Mesenchymal stem cell (in vitro differentiated cells and primary cell): ENCODE measurements at regions not wholly inside any gene's neighbourhood (a gene's known extent, or its start where the extent isn't known, plus 50 kb on each side); places are given as distances from the start of the nearest gene placed in this dataset.

Experiments used
- DNase-seq: peaks from one replicate; pipeline ENCODE4 v3.0.0-alpha.2; 2013
- H2AFZ ChIP-seq: one replicate; pipeline ENCODE4 v1.6.1; 2013; ENCODE audit warnings: low read depth, mild to moderate bottlenecking, control low read depth, inconsistent platforms, low read length, moderate library complexity
- H2AK5ac ChIP-seq: 2 replicates; pipeline ENCODE4 v1.6.1; 2013; ENCODE audit warnings: low read length, moderate library complexity, mild to moderate bottlenecking, inconsistent platforms; ENCODE audit not compliant: severe bottlenecking
- H2BK120ac ChIP-seq: one replicate; pipeline ENCODE4 v1.6.1; 2013; ENCODE audit warnings: low read depth, mild to moderate bottlenecking, inconsistent platforms, low read length, moderate library complexity
- H2BK12ac ChIP-seq, 2 experiments: one replicate each; pipeline ENCODE4 v1.6.1; 2013; ENCODE audit warnings: inconsistent platforms in 2 of 2, low read length in 2 of 2, mild to moderate bottlenecking in 2 of 2, moderate library complexity in 2 of 2, control low read depth in 1 of 2
- H2BK15ac ChIP-seq: one replicate; pipeline ENCODE4 v1.6.1; 2013; ENCODE audit warnings: mild to moderate bottlenecking, low read depth, inconsistent platforms; ENCODE audit not compliant: poor library complexity, severe bottlenecking
- H2BK5ac ChIP-seq: 2 replicates; pipeline ENCODE4 v1.6.1; 2013; ENCODE audit warnings: low read depth, mild to moderate bottlenecking, low read length, control low read depth, inconsistent platforms; ENCODE audit not compliant: poor library complexity, severe bottlenecking
- H3K14ac ChIP-seq, 2 experiments: one replicate each; pipeline ENCODE4 v1.6.1; 2013; ENCODE audit warnings: inconsistent platforms in 2 of 2, low read length in 2 of 2, control low read depth in 1 of 2, mild to moderate bottlenecking in 1 of 2, moderate library complexity in 1 of 2
- H3K18ac ChIP-seq, 2 experiments: one replicate each; pipeline ENCODE4 v1.6.1; 2013; ENCODE audit warnings: inconsistent platforms in 2 of 2, low read length in 2 of 2, control low read depth in 1 of 2, low read depth in 1 of 2, mild to moderate bottlenecking in 1 of 2
- H3K23ac ChIP-seq, 2 experiments: one replicate each; pipeline ENCODE4 v1.6.1; 2013; ENCODE audit warnings: inconsistent platforms in 2 of 2, low read length in 2 of 2, mild to moderate bottlenecking in 2 of 2, moderate library complexity in 2 of 2, control low read depth in 1 of 2
- H3K27ac ChIP-seq: 2 replicates; pipeline ENCODE4 v1.5.1; 2013; ENCODE audit warnings: mild to moderate bottlenecking, moderate library complexity, low read length, control low read depth, inconsistent platforms; ENCODE audit not compliant: poor library complexity, severe bottlenecking
- H3K27me3 ChIP-seq, 2 experiments: 2 replicates each; pipeline versions ENCODE4 v1.6.1 to v1.7.0; 2013; ENCODE audit warnings: low read length in 2 of 2, mild to moderate bottlenecking in 2 of 2, moderate library complexity in 2 of 2, control low read depth in 1 of 2, inconsistent platforms in 1 of 2; ENCODE audit not compliant: control insufficient read depth in 1 of 2, insufficient read depth in 1 of 2
- H3K36me3 ChIP-seq, 2 experiments: 2 replicates each; pipeline versions ENCODE4 v1.6.1 to v1.7.0; 2013; ENCODE audit warnings: low read length in 2 of 2, control low read depth in 1 of 2, inconsistent platforms in 1 of 2, low read depth in 1 of 2, mild to moderate bottlenecking in 1 of 2; ENCODE audit not compliant: insufficient read depth in 2 of 2, control insufficient read depth in 1 of 2
- H3K4ac ChIP-seq, 2 experiments: one replicate each; pipeline ENCODE4 v1.6.1; 2013; ENCODE audit warnings: inconsistent platforms in 2 of 2, low read length in 2 of 2, mild to moderate bottlenecking in 2 of 2, moderate library complexity in 2 of 2, control low read depth in 1 of 2, low read depth in 1 of 2
- H3K4me1 ChIP-seq: 2 replicates; pipeline ENCODE4 v1.6.1; 2013; ENCODE audit warnings: low read depth, low read length, control low read depth; ENCODE audit not compliant: control insufficient read depth, insufficient read depth
- H3K4me2 ChIP-seq: 2 replicates; pipeline ENCODE4 v1.6.1; 2013; ENCODE audit warnings: low read length, mild to moderate bottlenecking, inconsistent platforms; ENCODE audit not compliant: poor library complexity, severe bottlenecking
- H3K4me3 ChIP-seq, 2 experiments: 2 replicates each; pipeline versions ENCODE4 v1.5.1 to v1.7.0; 2013; ENCODE audit warnings: low read length in 2 of 2, mild to moderate bottlenecking in 2 of 2, control low read depth in 1 of 2, low read depth in 1 of 2; ENCODE audit not compliant: insufficient read depth in 1 of 2
- H3K79me1 ChIP-seq: replicated peaks from 2 replicates; pipeline ENCODE4 v1.6.1; 2013; ENCODE audit warnings: mild to moderate bottlenecking, control low read depth, low read length, inconsistent platforms; ENCODE audit not compliant: poor library complexity, severe bottlenecking
- H3K9ac ChIP-seq: 2 replicates; pipeline ENCODE4 v1.7.0; 2013; ENCODE audit warnings: mild to moderate bottlenecking, low read length, moderate library complexity
- H3K9me3 ChIP-seq: 2 replicates; pipeline ENCODE4 v1.7.0; 2013; ENCODE audit warnings: mild to moderate bottlenecking, low read length; ENCODE audit not compliant: control insufficient read depth
- H4K8ac ChIP-seq: one replicate; pipeline ENCODE4 v1.6.1; 2013; ENCODE audit warnings: inconsistent platforms, mild to moderate bottlenecking, low read length, moderate library complexity
- H4K91ac ChIP-seq: one replicate; pipeline ENCODE4 v1.6.1; 2013; ENCODE audit warnings: mild to moderate bottlenecking, low read length, inconsistent platforms
- WGBS: methylation state at CpG from one replicate; pipeline ENCODE4 v1.1.7; 2013; ENCODE audit warnings: mixed read lengths; 5-methylcytosine and 5-hydroxymethylcytosine counted together

- Histone ChIP-seq H3K23ac (no peak overlapping the region), H3K79me1 (no peaks in the 10 kb centered on the region), H4K8ac (no peak overlapping the region), H3K27me3 (no peaks in the 10 kb centered on the region), H3K36me3 (no peaks in the 10 kb centered on the region), H2BK120ac (no peak overlapping the region), H3K4me3 (no peak overlapping the region), H2BK5ac (no peak overlapping the region), H2AK5ac (no peak overlapping the region), H3K27ac (no peak overlapping the region), H2AFZ (no peak overlapping the region), H3K14ac (no peak overlapping the region), H2BK12ac (no peak overlapping the region), H3K9ac (no peak overlapping the region), H2BK15ac (no peak overlapping the region), H3K4ac (no peak overlapping the region), H3K4me1 (no peaks in the 10 kb centered on the region), H4K91ac (no peak overlapping the region), H3K18ac (no peak overlapping the region), H3K4me2 (no peak overlapping the region), H3K9me3 (peaks cover 14% of the 10 kb centered on the region)
- DNase-seq, result no peak
- WGBS, result 80% methylated on average over 3 of the region's 6 CpGs
These were observed 1091.5 kb upstream of the B3GALT2 start for GRCh38 chr1:194277927-194278326.

- no peak overlapping the region for H2BK12ac ChIP-seq
- no peak overlapping the region for H3K4ac ChIP-seq
- no peak overlapping the region for H2BK5ac ChIP-seq
- H3K9ac ChIP-seq, result no peak overlapping the region
- no peak overlapping the region for H3K23ac ChIP-seq
- H3K36me3 ChIP-seq, result no peaks in the 10 kb centered on the region
- WGBS, result 83% methylated on average over 1 of the region's 1 CpG
- H3K18ac ChIP-seq, result no peak overlapping the region
- no peaks in the 10 kb centered on the region for H3K4me1 ChIP-seq
- no peaks in the 10 kb centered on the region for H3K79me1 ChIP-seq
- no peak overlapping the region for H2BK15ac ChIP-seq
- H3K27me3 ChIP-seq, result no peaks in the 10 kb centered on the region
- H3K14ac ChIP-seq, result no peak overlapping the region
- H3K9me3 ChIP-seq, result peaks cover 12% of the 10 kb centered on the region
- DNase-seq, result no peak
- no peak overlapping the region for H2BK120ac ChIP-seq
- no peak overlapping the region for H3K27ac ChIP-seq
- H4K8ac ChIP-seq, result no peak overlapping the region
- H2AFZ ChIP-seq, result no peak overlapping the region
- H3K4me2 ChIP-seq, result no peak overlapping the region
- H3K4me3 ChIP-seq, result no peak overlapping the region
- no peak overlapping the region for H4K91ac ChIP-seq
- no peak overlapping the region for H2AK5ac ChIP-seq
These were observed 1087.2 kb upstream of the B3GALT2 start for GRCh38 chr1:194273660-194274059.

- no peaks in the 10 kb centered on the region for H3K27me3 ChIP-seq
- no peak overlapping the region for H3K14ac ChIP-seq
- no peak overlapping the region for H3K27ac ChIP-seq
- H2BK15ac ChIP-seq, result no peak overlapping the region
- no peaks in the 10 kb centered on the region for H3K4me1 ChIP-seq
- no peak overlapping the region for H3K9ac ChIP-seq
- no peak overlapping the region for H2BK120ac ChIP-seq
- H3K4ac ChIP-seq, result no peak overlapping the region
- H3K9me3 ChIP-seq, result peaks cover 6% of the 10 kb centered on the region
- no peak overlapping the region for H4K91ac ChIP-seq
- DNase-seq, result peak; percentile 9
- H2BK5ac ChIP-seq, result no peak overlapping the region
- no peak overlapping the region for H2BK12ac ChIP-seq
- no peak overlapping the region for H3K4me2 ChIP-seq
- no peak overlapping the region for H3K18ac ChIP-seq
- no peaks in the 10 kb centered on the region for H3K36me3 ChIP-seq
- no peak overlapping the region for H2AK5ac ChIP-seq
- no peaks in the 10 kb centered on the region for H3K79me1 ChIP-seq
- no peak overlapping the region for H3K23ac ChIP-seq
- no peak overlapping the region for H3K4me3 ChIP-seq
- no peak overlapping the region for H2AFZ ChIP-seq
- no peak overlapping the region for H4K8ac ChIP-seq
These were observed 1082.4 kb upstream of the B3GALT2 start for GRCh38 chr1:194268839-194269238.

- no peaks in the 10 kb centered on the region for H3K36me3 ChIP-seq
- H3K23ac ChIP-seq, result no peak overlapping the region
- no peaks in the 10 kb centered on the region for H3K4me1 ChIP-seq
- no peak overlapping the region for H3K4ac ChIP-seq
- H3K9ac ChIP-seq, result no peak overlapping the region
- no peak overlapping the region for H2AFZ ChIP-seq
- H3K79me1 ChIP-seq, result no peaks in the 10 kb centered on the region
- no peak overlapping the region for H2BK15ac ChIP-seq
- no peak overlapping the region for H3K27ac ChIP-seq
- no peak overlapping the region for H3K4me3 ChIP-seq
- peaks cover 10% of the 10 kb centered on the region for H3K9me3 ChIP-seq
- WGBS, result 90% methylated on average over 1 of the region's 2 CpGs
- DNase-seq, result no peak
- no peak overlapping the region for H4K91ac ChIP-seq
- H2BK5ac ChIP-seq, result no peak overlapping the region
- no peaks in the 10 kb centered on the region for H3K27me3 ChIP-seq
- no peak overlapping the region for H2AK5ac ChIP-seq
- no peak overlapping the region for H3K4me2 ChIP-seq
- no peak overlapping the region for H3K14ac ChIP-seq
- H4K8ac ChIP-seq, result no peak overlapping the region
- no peak overlapping the region for H2BK12ac ChIP-seq
- H2BK120ac ChIP-seq, result no peak overlapping the region
- H3K18ac ChIP-seq, result no peak overlapping the region
These were observed 1080.6 kb upstream of the B3GALT2 start for GRCh38 chr1:194267021-194267420.
